NT2/D1 (cell line): ENCODE measurements at regions not wholly inside any gene's neighbourhood (a gene's known extent, or its start where the extent isn't known, plus 50 kb on each side); places are given as distances from the start of the nearest gene placed in this dataset.

Source experiments
- DNase-seq: peaks from one replicate; pipeline ENCODE4 v3.0.0-alpha.2; 2011; ENCODE audit warnings: low read depth, low spot score
- H3K27me3 ChIP-seq: 2 replicates; pipeline ENCODE4 v1.6.0; 2011; ENCODE audit warnings: mild to moderate bottlenecking; ENCODE audit not compliant: insufficient read length, insufficient read depth
- H3K36me3 ChIP-seq: 2 replicates; pipeline ENCODE4 v1.6.1; 2011; ENCODE audit warnings: mild to moderate bottlenecking, low read length, mixed read lengths; ENCODE audit not compliant: insufficient read depth, insufficient read length
- H3K4me1 ChIP-seq: 2 replicates; pipeline ENCODE4 v1.5.1; 2011; ENCODE audit not compliant: insufficient read depth, insufficient read length
- H3K4me3 ChIP-seq: 2 replicates; pipeline ENCODE4 v1.5.1; 2011; ENCODE audit warnings: low read depth; ENCODE audit not compliant: insufficient read length
- H3K9ac ChIP-seq: 2 replicates; pipeline ENCODE4 v1.6.0; 2011; ENCODE audit warnings: low read depth; ENCODE audit not compliant: insufficient read length
- H3K9me3 ChIP-seq: 2 replicates; pipeline ENCODE4 v1.5.1; 2011; ENCODE audit warnings: mild to moderate bottlenecking, low read length; ENCODE audit not compliant: insufficient read depth
- SUZ12 ChIP-seq: IDR thresholded peaks from 2 replicates; pipeline ENCODE4 v1.6.1; 2011; ENCODE audit not compliant: insufficient read length, insufficient read depth; ENCODE audit errors: extremely low read depth
- YY1 ChIP-seq: IDR thresholded peaks from 2 replicates; pipeline ENCODE4 v1.6.1; 2011; ENCODE audit not compliant: insufficient read length, insufficient read depth
- ZNF274 ChIP-seq: IDR thresholded peaks from 2 replicates; pipeline ENCODE4 v1.6.1; 2011; ENCODE audit warnings: mild to moderate bottlenecking, low read depth, low read length

- H3K9ac ChIP-seq = no peak overlapping the region
- H3K36me3 ChIP-seq = no peaks in the 10 kb centered on the region
- no peaks in the 10 kb centered on the region for H3K4me1 ChIP-seq
- no peak overlapping the region for H3K4me3 ChIP-seq
- no peak for DNase-seq
- H3K9me3 ChIP-seq = no peaks in the 10 kb centered on the region
- TF ChIP-seq SUZ12 (no peak), YY1 (no peak), ZNF274 (no peak)
- H3K27me3 ChIP-seq = no peaks in the 10 kb centered on the region
These were observed 333.1 kb upstream of the MAF start for GRCh38 chr16:79933603-79934002.

- Histone ChIP-seq H3K9ac (no peak overlapping the region), H3K4me3 (no peak overlapping the region), H3K36me3 (no peaks in the 10 kb centered on the region), H3K27me3 (no peaks in the 10 kb centered on the region), H3K4me1 (no peaks in the 10 kb centered on the region), H3K9me3 (no peaks in the 10 kb centered on the region)
- TF ChIP-seq ZNF274 (no peak), SUZ12 (no peak), YY1 (no peak)
- no peak for DNase-seq
These were observed 332.0 kb upstream of the MAF start for GRCh38 chr16:79932572-79932971.

DNA sequence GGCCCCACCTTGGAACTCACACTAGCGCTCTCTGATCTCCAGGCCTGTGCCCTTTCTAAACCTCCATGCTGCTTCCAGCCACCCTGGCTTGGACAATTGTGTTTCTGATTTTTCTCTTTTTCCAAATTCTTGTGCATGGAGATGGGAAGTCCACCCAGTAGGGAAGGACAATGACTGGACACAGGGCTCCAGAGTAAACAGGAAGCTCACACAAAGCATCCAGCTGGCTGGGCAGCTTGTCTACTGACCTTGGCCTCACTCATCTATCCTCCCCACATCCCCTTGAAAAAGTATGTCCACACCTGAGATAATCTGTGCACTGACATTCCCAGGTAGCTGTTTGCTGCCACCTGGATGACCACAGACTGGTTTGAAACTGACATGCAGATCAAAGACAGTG, 331.2 kb upstream of the MAF start:
- Histone ChIP-seq H3K9ac (no peak overlapping the region), H3K4me3 (no peak overlapping the region), H3K4me1 (no peaks in the 10 kb centered on the region), H3K36me3 (no peaks in the 10 kb centered on the region), H3K9me3 (no peaks in the 10 kb centered on the region), H3K27me3 (no peaks in the 10 kb centered on the region)
- no peak for TF ChIP-seq ZNF274
- no peak for TF ChIP-seq SUZ12
- no peak for TF ChIP-seq YY1
- no peak for DNase-seq

GRCh38 chr16:79929260-79929965, 328.9 kb upstream of the MAF start:
- no peaks in the 10 kb centered on the region for H3K27me3 ChIP-seq
- no peaks in the 10 kb centered on the region for H3K9me3 ChIP-seq
- no peaks in the 10 kb centered on the region for H3K4me1 ChIP-seq
- H3K9ac ChIP-seq = no peak overlapping the region
- no peaks in the 10 kb centered on the region for H3K36me3 ChIP-seq
- H3K4me3 ChIP-seq = no peak overlapping the region
- DNase-seq = no peak
- no peak for TF ChIP-seq SUZ12
- no peak for TF ChIP-seq YY1

DNA sequence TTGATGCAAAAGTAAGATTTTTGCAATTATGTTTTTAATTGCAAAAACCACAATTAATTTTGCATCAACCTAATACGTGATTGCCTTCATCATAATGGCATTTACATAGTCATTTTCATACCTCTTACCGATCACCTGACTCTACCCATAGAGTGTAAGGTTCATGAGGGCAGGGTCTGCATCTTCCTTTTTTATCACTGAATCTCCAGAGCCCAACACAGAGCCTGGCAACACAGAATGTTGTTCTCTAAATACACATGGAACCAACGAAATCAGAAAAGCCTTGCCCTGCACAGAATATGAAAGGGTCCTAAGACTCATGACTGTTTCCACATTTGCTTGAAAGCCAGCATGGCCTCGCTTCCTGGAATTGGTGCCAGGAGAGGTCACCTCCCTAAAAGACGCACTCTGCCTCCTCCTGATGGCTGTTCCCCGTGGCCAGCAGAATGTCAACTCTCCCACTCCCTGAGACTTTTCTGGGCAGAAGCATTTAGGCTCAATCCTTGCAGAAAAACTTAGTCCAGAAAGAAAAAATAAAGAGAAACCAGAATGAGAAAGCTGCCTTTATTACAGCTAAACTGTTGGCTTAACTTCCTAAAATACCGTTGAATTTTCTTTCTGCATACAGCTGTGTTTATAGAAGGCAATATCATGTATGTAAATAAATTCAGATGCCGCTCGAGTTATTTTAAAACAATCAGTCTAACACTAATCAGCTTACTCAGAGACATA, 327.8 kb upstream of the MAF start:
- no peak for DNase-seq
- Histone ChIP-seq H3K4me3 (no peak overlapping the region), H3K27me3 (no peaks in the 10 kb centered on the region), H3K36me3 (no peaks in the 10 kb centered on the region), H3K9ac (no peak overlapping the region), H3K4me1 (no peaks in the 10 kb centered on the region), H3K9me3 (no peaks in the 10 kb centered on the region)
- TF ChIP-seq YY1 = no peak
- TF ChIP-seq ZNF274 = no peak
- TF ChIP-seq SUZ12 = no peak

DNA sequence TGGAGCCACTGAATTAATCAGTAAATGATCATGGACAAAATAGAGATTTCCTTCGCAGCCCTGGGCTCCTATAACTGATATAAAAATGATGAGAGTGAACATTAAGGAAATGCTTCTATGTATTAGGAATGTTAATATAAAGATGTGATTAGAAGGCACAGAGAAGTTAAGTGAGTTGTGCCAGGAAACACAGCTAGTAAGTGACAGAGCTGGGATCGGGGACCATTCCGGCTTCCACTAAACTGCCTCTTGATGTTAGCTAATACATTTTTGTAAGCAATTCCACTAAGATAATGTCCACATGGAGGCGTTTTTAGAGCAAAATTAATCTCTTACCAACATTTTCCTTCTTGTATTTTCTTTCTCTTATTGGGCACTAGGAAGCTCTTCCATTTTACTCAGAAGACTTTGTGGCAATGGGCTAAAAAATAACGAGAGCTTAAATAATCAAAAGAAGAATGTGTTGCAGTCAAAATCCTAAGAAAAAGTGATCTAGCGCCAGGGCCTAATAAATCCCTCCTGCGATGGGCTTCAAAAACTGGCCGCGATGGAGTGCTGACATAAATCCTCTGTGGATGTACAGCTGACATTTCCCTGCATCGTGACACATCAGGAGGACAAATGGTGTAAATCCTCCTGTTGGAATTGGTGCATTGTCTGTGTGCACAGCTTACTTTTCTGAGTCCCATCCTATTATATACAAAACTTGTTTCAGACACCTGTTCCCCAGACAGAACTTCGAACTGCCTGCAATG, 326.1 kb upstream of the MAF start:
- Histone ChIP-seq H3K27me3 (no peaks in the 10 kb centered on the region), H3K4me1 (no peaks in the 10 kb centered on the region)
- TF ChIP-seq YY1 = no peak
- TF ChIP-seq ZNF274 = no peak
- TF ChIP-seq SUZ12 = no peak

DNA sequence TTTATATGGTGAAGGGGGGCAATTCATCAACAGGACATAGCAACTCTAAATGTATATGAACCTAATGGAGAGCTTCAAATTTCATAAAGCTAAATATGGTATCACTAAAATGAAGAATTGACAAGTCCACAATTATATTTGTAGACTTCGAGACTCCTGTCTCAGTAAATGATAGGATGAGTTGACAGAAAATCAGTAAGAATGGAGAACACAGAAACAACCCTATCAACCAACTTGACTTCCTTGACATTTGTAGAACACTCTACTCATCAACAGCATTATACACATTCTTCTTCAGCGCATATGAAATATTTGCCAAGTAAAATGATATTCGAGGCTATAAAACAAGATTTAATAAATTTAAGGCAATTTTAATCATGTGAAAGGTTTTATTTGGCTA, 322.9 kb upstream of the MAF start:
- Histone ChIP-seq H3K9me3 (no peaks in the 10 kb centered on the region), H3K27me3 (no peaks in the 10 kb centered on the region), H3K9ac (no peak overlapping the region), H3K4me3 (no peak overlapping the region), H3K36me3 (no peaks in the 10 kb centered on the region), H3K4me1 (no peaks in the 10 kb centered on the region)
- TF ChIP-seq SUZ12 (no peak), YY1 (no peak), ZNF274 (no peak)
- no peak for DNase-seq

More for the DNA sequence above, 326.1 kb upstream of the MAF start:
- Histone ChIP-seq H3K4me3 (no peak overlapping the region), H3K9ac (no peak overlapping the region), H3K36me3 (no peaks in the 10 kb centered on the region), H3K9me3 (no peaks in the 10 kb centered on the region)
- no peak for DNase-seq
